ENCODE measurements at regions not wholly inside any gene's neighbourhood (a gene's known extent, or its start where the extent isn't known, plus 50 kb on each side); places are given as distances from the start of the nearest gene placed in this dataset.

- Histone ChIP-seq H3K9me3 (replicated peaks in 1 of 3) (no peaks in the 10 kb centered on the region), H3K4me3 (no peak overlapping the region), H3K4me1 (replicated peaks in 1 of 2) (no peaks in the 10 kb centered on the region), H3K36me3 (replicated peaks in 1 of 2) (no peaks in the 10 kb centered on the region), H3K27me3 (no peaks in the 10 kb centered on the region), H3K27ac (no peak overlapping the region)
- 66 to 73% (median 69%) methylated on average over 2 of the region's 2 CpGs for WGBS, 4 donors
- TF ChIP-seq CTCF (IDR thresholded peaks at IDR 0.05) (no peak), POLR2A (IDR thresholded peaks at IDR 0.05) (no peak)
- DNase-seq: no peak
- intact Hi-C loops (cut with DNase I): no loop called here
Measured at GRCh38 chr3:102593812-102594602, 159.2 kb downstream of the ZPLD1 start.

- H3K9me3 ChIP-seq (replicated peaks in 1 of 3): no peaks in the 10 kb centered on the region
- WGBS, 4 donors: 60 to 76% (median 70%) methylated on average over 3 of the region's 3 CpGs
- DNase-seq: no peak
- H3K36me3 ChIP-seq (replicated peaks in 1 of 2): no peaks in the 10 kb centered on the region
- intact Hi-C loops (cut with DNase I): no loop called here
- no peaks in the 10 kb centered on the region for H3K27me3 ChIP-seq
- no peak overlapping the region for H3K27ac ChIP-seq
- H3K4me1 ChIP-seq (replicated peaks in 1 of 2): no peaks in the 10 kb centered on the region
- TF ChIP-seq CTCF (IDR thresholded peaks at IDR 0.05) (no peak), POLR2A (IDR thresholded peaks at IDR 0.05) (no peak)
- H3K4me3 ChIP-seq: no peak overlapping the region
Measured at GRCh38 chr3:102595057-102595456, 160.2 kb downstream of the ZPLD1 start.

- Histone ChIP-seq H3K36me3 (replicated peaks in 1 of 2) (no peaks in the 10 kb centered on the region), H3K27me3 (no peaks in the 10 kb centered on the region), H3K9me3 (replicated peaks in 1 of 3) (no peaks in the 10 kb centered on the region), H3K4me3 (no peak overlapping the region), H3K27ac (no peak overlapping the region), H3K4me1 (replicated peaks in 1 of 2) (no peaks in the 10 kb centered on the region)
- TF ChIP-seq CTCF (IDR thresholded peaks at IDR 0.05): no peak
- no peak for TF ChIP-seq POLR2A (IDR thresholded peaks at IDR 0.05)
- no peak for DNase-seq
- 82 to 92% (median 89%) methylated on average over 7 of the region's 7 CpGs for WGBS, 4 donors
- intact Hi-C loops (cut with DNase I): no loop called here
Measured at GRCh38 chr3:102599819-102600576, 165.2 kb downstream of the ZPLD1 start.

GRCh38 chr3:102605153-102605552, 170.3 kb downstream of the ZPLD1 start:
- TF ChIP-seq POLR2A (IDR thresholded peaks at IDR 0.05): no peak
- no peak for TF ChIP-seq CTCF (IDR thresholded peaks at IDR 0.05)
- no peaks in the 10 kb centered on the region for H3K27me3 ChIP-seq
- no peak for DNase-seq
- intact Hi-C loops (cut with DNase I): no loop called here
- H3K27ac ChIP-seq: no peak overlapping the region
- 57 to 80% (median 67%) methylated on average over 1 of the region's 1 CpG for WGBS, 4 donors
- H3K4me3 ChIP-seq: no peak overlapping the region
- no peaks in the 10 kb centered on the region for H3K4me1 ChIP-seq (replicated peaks in 1 of 2)
- no peaks in the 10 kb centered on the region for H3K9me3 ChIP-seq (replicated peaks in 1 of 3)
- no peaks in the 10 kb centered on the region for H3K36me3 ChIP-seq (replicated peaks in 1 of 2)
